Right lobe of liver (tissue), 4 donors: ENCODE measurements at regions not wholly inside any gene's neighbourhood (a gene's known extent, or its start where the extent isn't known, plus 50 kb on each side); places are given as distances from the start of the nearest gene placed in this dataset.

Experiments used
- POLR2A ChIP-seq: fragments of 450-650 bp; IDR thresholded peaks from one replicate; pipeline ENCODE4 v1.6.1; 2017; ENCODE audit warnings: antibody characterized with exemption, mild to moderate bottlenecking
- TF ChIP-seq, protein P1 (sequence below), 4 donors: fragments of 200-600 bp in 3 of 4; fragments of 450-650 bp in 1 of 4; IDR thresholded peaks; one replicate each; pipeline versions ENCODE4 v1.5.1 to v1.8.0; 2016 to 2022; ENCODE audit warnings: antibody characterized with exemption in 4 of 4, mild to moderate bottlenecking in 2 of 4
- donor health status: DM: no; HTN: no; CAD: no.
- donor health status: DM: no; HTN: no; CAD: no.
- donor health status: DM: no; HTN: yes; CAD: no.

DNA sequence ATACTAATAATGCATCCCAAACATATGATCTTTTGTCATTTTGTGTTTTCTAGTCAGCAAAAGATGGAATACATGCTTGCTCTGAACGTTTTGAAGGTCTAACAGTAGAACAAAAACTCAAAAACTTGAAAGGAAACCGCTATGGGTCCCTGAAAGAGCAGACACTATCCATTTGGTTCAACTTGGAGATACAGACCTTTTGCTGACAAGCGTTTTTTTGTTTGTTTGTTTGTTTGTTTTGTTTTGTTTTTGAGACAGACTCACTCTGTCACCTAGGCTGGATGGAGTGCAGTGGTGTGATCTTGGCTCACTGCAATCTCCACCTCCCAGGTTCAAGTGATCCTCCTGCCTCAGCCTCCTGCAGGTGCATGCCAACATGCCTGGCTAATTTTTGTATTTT is 644.3 kb upstream of the PTCHD4 start:
- TF ChIP-seq, protein P1, sequence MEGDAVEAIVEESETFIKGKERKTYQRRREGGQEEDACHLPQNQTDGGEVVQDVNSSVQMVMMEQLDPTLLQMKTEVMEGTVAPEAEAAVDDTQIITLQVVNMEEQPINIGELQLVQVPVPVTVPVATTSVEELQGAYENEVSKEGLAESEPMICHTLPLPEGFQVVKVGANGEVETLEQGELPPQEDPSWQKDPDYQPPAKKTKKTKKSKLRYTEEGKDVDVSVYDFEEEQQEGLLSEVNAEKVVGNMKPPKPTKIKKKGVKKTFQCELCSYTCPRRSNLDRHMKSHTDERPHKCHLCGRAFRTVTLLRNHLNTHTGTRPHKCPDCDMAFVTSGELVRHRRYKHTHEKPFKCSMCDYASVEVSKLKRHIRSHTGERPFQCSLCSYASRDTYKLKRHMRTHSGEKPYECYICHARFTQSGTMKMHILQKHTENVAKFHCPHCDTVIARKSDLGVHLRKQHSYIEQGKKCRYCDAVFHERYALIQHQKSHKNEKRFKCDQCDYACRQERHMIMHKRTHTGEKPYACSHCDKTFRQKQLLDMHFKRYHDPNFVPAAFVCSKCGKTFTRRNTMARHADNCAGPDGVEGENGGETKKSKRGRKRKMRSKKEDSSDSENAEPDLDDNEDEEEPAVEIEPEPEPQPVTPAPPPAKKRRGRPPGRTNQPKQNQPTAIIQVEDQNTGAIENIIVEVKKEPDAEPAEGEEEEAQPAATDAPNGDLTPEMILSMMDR (IDR thresholded peaks at IDR 0.05): no peak
- no peak for TF ChIP-seq POLR2A
